Left renal cortex interstitium (tissue), 4 donors: ENCODE measurements at regions not wholly inside any gene's neighbourhood (a gene's known extent, or its start where the extent isn't known, plus 50 kb on each side); places are given as distances from the start of the nearest gene placed in this dataset.
A peak's percentile ranks its signal among the peaks of the same experiment; 100 is the strongest.
"Not testable (repeated sequence)": the region's sequence is repeated elsewhere in the genome, so short reads cannot be mapped to it uniquely, and the experiment has no call there.

ENCODE experiments used
- DNase-seq, 4 donors: peaks; one replicate each; pipeline ENCODE4 v3.0.0-alpha.2; 2013; ENCODE audit warnings: low read depth in 4 of 4, low spot score in 2 of 4, missing footprints in 1 of 4

DNA sequence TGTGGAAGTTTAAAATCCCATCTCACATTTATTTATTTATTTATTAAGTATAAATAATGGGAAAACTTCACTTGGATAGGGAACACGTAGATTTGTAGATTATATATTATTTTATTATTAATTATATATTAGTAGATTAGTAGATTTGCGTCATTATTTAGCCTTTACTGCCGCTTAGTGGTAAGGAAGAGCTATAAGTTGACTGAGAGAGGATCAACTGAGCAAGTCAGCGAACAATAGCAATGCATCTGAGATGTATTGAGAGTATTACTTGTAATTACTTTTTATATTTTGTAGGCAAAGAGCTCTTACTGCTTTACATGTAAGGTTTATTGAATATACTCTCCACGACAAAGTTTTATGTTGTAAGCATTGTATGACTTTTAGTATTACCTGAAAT lies 244.5 kb upstream of the ANKRD30A start:
- peak in 1 of 4 donors; percentile 2 for DNase-seq

DNA sequence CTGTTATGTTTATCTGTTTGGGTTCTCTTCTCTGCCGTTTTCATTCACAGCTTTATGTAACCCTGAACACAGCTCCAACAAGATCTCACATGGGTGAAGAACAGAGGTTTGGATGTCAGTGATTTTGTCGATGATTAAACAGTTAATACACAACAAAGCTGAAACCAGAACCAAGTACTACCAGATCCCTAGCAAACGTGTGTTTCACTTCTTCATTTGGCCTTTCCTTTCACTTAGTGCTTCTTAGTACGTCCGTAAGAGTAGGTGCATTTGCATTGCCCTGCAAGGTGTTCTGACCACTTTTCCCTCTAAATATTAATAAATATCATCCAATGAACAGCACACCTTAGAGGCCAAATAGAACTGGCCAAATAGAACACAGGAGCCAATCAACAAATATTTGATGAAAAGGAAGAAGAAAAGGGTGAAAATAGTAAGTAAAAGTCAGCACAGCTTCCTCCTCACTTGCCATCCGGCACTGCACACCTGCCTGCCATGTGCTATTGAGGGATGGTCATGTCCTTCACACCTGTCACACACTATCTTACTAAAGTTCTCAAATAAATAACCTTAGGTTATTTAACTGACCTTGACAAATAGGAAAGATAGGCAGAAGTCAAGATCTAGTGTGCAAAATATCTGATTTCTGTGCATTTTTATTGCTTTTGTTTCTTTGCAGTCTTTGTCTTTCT lies 252.6 kb upstream of the ANKRD30A start:
- DNase-seq: no peak

GRCh38 chr10:36840788-36841187 lies 284.6 kb upstream of the ANKRD30A start:
- no peak for DNase-seq

DNA sequence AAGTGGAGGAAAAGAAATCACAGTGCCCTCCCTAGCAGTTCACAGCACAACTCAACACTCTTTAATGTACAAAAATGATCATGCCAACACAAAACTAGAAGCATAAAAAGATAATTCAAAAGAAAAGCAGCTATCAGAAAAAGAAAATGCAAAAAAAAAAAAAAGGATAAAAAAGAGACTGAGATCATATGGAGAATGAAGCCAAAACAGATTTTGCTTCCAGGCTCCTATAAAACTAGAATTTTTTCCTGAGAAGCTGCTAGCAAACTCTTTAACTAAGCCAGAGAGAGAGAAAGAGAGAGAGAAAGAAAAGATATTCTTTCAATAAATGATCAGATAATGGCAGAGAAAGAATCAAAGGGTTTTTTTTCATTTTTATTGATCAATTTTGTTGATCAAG lies 288.0 kb upstream of the ANKRD30A start:
- no peak for DNase-seq

GRCh38 chr10:36819781-36820180 lies 305.6 kb upstream of the ANKRD30A start:
- DNase-seq: no peak

DNA sequence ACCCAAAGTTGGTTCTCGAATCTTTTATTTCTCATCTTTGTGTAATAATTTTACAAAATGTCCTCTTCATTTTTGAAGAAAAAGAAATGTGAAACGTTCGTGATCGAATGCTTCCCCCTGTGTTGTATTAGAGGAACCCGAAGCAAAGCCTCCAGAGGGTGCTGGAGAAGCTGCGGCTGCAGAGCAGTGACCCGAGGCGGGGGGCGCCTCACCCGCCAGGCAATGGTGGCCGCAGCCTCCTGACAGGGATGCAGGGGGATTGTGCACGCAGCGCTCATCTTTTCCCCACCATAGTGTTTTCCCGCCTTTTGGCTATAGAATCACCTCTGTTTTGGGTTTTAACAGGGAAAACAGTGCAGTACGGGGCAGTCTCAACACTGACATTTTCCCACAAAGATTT lies 307.5 kb upstream of the ANKRD30A start:
- no peak for DNase-seq

- no peak for DNase-seq
Measured at GRCh38 chr10:36808625-36809362, 316.6 kb upstream of the ANKRD30A start.

DNA sequence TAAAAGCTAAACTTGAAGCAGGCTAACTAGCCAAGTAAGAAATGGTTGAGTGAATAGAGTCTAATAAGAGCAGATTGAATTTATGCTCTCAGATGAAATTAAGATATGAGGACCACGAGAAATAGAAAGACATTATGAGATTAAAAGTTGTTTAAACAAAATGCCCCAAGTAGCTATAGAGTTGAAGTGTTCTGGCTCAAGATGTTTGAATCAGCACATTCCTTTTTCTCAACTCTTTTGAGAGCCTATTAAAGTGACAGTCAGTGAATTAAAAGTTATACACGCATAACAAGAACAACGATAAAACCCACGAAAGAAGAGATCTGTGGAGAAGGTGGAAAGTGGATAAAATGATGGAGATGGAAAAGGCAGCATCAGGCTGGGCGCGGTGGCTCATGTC lies 322.2 kb upstream of the ANKRD30A start:
- DNase-seq: no peak

DNA sequence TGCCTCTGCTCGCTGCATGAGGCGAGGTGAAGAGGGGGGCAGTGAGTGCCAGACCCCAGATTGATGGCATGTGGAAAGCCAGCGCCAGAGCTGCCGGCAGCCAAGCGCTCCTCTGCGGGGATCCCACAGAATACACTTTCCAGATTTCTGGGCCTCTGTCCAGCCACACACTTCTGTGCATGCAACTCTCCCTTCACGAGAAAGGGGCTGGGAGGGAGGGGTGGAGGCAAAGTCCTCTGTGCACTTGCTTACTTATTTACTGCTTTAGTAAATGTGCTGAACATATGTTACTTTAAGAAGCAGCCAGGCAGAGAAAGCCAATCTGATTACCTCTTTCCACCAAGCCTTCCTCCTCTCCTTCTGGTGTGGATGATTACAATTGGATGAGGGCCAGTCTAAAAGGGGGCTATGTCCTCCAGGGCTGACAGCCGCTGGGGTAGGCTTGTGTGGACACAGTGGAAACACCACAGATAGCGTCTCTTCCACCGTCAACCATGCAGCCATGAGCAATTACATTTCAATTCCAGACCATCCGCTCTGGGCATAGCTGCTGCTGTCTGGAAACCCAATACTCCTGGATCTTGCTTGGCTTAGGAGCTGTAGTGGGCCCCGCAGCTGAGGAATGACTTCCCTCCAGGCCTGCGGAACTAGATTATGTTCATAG lies 322.8 kb upstream of the ANKRD30A start:
- DNase-seq: peak in 2 of 4 donors; percentile 34 to 49

DNA sequence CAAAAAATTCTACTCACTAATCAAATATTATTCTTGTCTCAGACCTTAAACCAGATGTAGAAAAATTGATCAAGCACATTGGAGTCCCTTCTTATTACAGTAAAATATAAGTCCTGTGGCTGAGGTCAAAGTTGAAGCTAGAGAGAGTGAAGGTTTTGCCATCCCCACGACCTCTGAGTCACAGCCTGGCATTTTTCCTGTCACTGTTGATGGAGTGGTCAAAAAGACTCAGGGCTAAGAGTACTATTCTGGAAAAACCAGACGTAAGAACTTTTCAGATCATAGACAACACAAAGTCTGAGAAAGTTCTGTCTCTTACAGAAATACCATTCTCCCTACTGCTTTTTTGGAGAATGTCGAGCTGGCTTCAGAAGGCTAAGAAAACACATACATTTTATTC lies 323.7 kb upstream of the ANKRD30A start:
- no peak for DNase-seq

DNA sequence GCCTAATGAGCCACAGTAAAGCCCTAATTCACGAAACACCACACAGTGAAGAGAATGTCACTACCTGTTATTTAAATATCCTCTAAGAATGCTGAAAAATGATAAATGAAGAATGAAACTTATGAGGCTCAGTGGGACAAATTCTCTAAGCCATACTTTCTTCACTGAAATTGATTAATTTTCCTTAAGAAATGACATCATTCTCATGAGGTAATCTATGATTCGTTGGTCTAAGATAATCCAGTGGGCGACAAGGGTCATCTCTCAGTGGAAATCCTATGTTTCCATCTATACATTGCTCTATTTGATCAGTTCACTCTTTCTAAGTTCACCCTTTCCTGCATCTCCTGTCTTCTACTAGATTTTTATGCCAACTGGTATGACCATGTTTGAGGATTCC lies 330.4 kb upstream of the ANKRD30A start:
- no peak for DNase-seq

GRCh38 chr10:36789974-36790373 lies 335.4 kb upstream of the ANKRD30A start:
- DNase-seq: no peak

DNA sequence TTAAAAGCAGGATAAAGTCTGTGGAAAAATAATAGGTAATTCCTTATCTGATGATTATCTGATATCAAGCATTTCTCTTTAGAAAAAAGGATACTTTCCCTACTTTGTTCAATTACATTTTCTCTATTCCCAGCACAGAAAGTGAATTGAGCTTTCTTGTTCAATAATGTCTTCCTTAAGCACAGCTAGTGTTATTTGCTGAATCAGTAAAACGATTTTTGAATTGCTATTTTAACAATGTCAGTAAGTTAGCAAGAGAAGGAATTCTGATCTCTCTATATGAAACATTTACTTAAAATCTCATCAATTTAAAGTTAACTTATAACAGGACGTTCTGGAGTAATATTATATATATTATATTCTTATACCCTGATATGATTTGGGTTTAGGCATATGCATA lies 337.2 kb upstream of the ANKRD30A start:
- DNase-seq: no peak

GRCh38 chr10:36783400-36783799 lies 342.0 kb upstream of the ANKRD30A start:
- DNase-seq: no peak

DNA sequence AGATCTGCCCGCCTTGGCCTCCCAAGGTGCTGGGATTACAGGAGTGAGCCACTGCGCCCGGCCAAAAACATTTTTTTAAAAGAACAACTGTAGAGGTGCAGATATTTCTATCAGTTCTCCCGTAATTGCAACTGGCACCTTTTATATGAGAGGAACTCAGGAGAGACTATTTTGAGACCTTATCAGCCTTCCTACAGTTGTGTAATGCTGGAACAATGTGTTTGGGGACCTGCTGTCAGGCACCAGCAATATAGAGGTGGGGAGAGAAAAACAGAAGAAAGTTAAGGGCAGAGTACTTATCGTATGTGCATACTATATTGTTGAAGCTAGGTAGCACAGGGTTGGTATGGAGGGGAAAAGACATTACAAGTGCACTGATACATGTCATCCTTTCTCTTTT lies 343.8 kb upstream of the ANKRD30A start:
- DNase-seq: no peak

- DNase-seq: no peak
Measured at GRCh38 chr10:36780158-36780557, 345.2 kb upstream of the ANKRD30A start.

DNA sequence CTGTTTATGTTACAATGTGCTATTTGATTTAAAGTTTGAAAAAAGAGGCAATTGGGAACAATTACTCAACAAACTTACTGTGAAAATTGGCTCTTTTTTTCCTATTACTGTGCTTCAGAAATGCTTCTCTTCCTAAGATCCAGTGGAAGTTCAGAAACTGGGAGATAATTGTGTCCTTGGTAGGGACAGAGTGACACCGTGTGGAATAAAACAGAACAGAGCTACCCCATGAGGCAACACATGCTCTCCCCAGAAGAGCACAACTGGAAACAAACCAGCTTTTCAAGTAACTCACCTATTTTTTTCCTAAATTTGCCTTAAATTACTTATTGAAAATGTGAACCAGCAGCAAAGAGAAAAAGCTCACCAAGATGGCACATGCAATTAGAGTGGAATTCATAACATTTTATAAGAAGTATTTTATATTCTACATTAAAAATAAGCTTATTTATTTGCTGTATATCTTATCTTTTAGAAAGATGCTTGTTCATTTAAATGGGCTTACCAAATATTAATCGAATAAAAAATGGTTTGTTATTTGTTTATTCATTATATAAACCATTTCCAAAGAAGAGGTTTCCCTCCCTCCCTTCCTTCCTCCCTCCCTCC lies 346.1 kb upstream of the ANKRD30A start:
- DNase-seq: peak in 1 of 4 donors; percentile 64

- DNase-seq: no peak
Measured at GRCh38 chr10:36778651-36779050, 346.7 kb upstream of the ANKRD30A start.

- no peak for DNase-seq
Measured at GRCh38 chr10:36773652-36774051, 351.7 kb upstream of the ANKRD30A start.

- DNase-seq: no peak
Measured at GRCh38 chr10:36771725-36772124, 353.7 kb upstream of the ANKRD30A start.

DNA sequence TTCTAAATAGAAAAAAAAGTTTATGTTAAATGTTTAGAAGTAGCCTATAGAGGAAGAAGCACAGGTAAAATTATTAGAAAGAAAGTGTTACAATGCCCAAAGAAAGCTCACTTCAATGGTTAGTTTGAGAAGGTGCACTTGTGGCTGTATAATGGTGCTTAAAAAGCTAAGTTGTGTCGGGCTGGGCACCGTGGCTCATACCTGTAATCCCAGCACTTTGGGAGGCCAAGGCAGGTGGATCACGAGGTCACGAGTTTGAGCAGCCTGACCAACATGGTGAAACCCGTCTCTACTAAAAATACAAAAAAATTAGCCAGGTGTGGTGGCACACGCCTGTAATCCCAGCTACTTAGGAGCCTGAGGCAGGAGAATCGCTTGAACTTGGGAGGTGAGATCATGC lies 355.7 kb upstream of the ANKRD30A start:
- DNase-seq: not testable (repeated sequence)
